Natural killer cell (primary cell): ENCODE measurements at regions not wholly inside any gene's neighbourhood (a gene's known extent, or its start where the extent isn't known, plus 50 kb on each side); places are given as distances from the start of the nearest gene placed in this dataset.
"Not testable (repeated sequence)": the region's sequence is repeated elsewhere in the genome, so short reads cannot be mapped to it uniquely, and the experiment has no call there.

ENCODE experiments used
- ATAC-seq, 3 donors: fragments of 150-1000 bp in 2 of 3; fragments of 200-7000 bp in 1 of 3; cut with Tn5 transposase; 1 replicate in 1 of 3; 2 replicates in 2 of 3; pipeline ENCODE4 v1.10.0; 2021; ENCODE audit warnings: mild to moderate bottlenecking in 2 of 3, moderate library complexity in 2 of 3
- DNase-seq, 2 donors: peaks; one replicate each; pipeline versions ENCODE4 v3.0.0 to v3.0.0-alpha.2; 2013 to 2021; ENCODE audit warnings: mixed read lengths in 1 of 2
- H3K27ac ChIP-seq: one replicate; pipeline ENCODE4 v1.5.1; 2013; ENCODE audit warnings: mild to moderate bottlenecking, low read length
- H3K27me3 ChIP-seq: one replicate; pipeline ENCODE4 v1.6.1; 2013; ENCODE audit warnings: low read length; ENCODE audit not compliant: control insufficient read depth, insufficient read depth
- H3K36me3 ChIP-seq: one replicate; pipeline ENCODE4 v1.6.1; 2013; ENCODE audit warnings: low read length; ENCODE audit not compliant: control insufficient read depth, insufficient read depth
- H3K4me1 ChIP-seq: one replicate; pipeline ENCODE4 v1.6.1; 2013; ENCODE audit warnings: low read length; ENCODE audit not compliant: control insufficient read depth, insufficient read depth
- H3K4me3 ChIP-seq: one replicate; pipeline ENCODE4 v1.5.1; 2013; ENCODE audit warnings: low read length
- H3K9me3 ChIP-seq: one replicate; pipeline ENCODE4 v1.6.1; 2013; ENCODE audit warnings: low read length; ENCODE audit not compliant: control insufficient read depth, insufficient read depth
- H3K27ac Mint-ChIP-seq, 2 donors: one replicate each; pipeline ENCODE4 v1.8.0; 2022; ENCODE audit warnings: mild to moderate bottlenecking in 2 of 2, mixed read lengths in 2 of 2, moderate library complexity in 1 of 2
- H3K27me3 Mint-ChIP-seq, 2 donors: one replicate each; pipeline ENCODE4 v1.8.0; 2022; ENCODE audit warnings: low read depth in 2 of 2, mixed read lengths in 2 of 2
- H3K36me3 Mint-ChIP-seq: one replicate; pipeline ENCODE4 v1.8.0; 2022; ENCODE audit warnings: mixed read lengths
- H3K4me1 Mint-ChIP-seq, 2 donors: one replicate each; pipeline ENCODE4 v1.8.0; 2022; ENCODE audit warnings: mixed read lengths in 2 of 2
- H3K4me3 Mint-ChIP-seq: one replicate; pipeline ENCODE4 v1.8.0; 2022; ENCODE audit warnings: mild to moderate bottlenecking, moderate library complexity, mixed read lengths
- H3K9me3 Mint-ChIP-seq, 2 donors: one replicate each; pipeline ENCODE4 v1.8.0; 2022; ENCODE audit warnings: mixed read lengths in 2 of 2
- CTCF ChIP-seq: fragments of 200-600 bp; IDR thresholded peaks from one replicate; pipeline ENCODE4 v1.8.0; 2022; ENCODE audit warnings: antibody characterized with exemption
- WGBS: methylation state at CpG from one replicate; pipeline ENCODE4 v1.1.7; 2013; ENCODE audit warnings: missing lambda C conversion rate; ENCODE audit not compliant: insufficient coverage; 5-methylcytosine and 5-hydroxymethylcytosine counted together
- intact Hi-C: fragments of 100-400 bp; cut with micrococcal nuclease; formaldehyde crosslinking; loops from one replicate; pipeline ENCODE4 v1.14.2; 2022

GRCh38 chr15:96166223-96167200 lies 164.0 kb upstream of the NR2F2 start:
- H3K9me3 Mint-ChIP-seq, result no peaks in the 10 kb centered on the region
- intact Hi-C loops, result no loop called here

GRCh38 chr15:96170616-96170978 lies 159.9 kb upstream of the NR2F2 start:
- H3K27ac ChIP-seq, H3K9me3 Mint-ChIP-seq, intact Hi-C loops, H3K27me3 ChIP-seq, DNase-seq, H3K36me3 Mint-ChIP-seq, H3K9me3 ChIP-seq, H3K4me3 Mint-ChIP-seq, H3K4me1 ChIP-seq, ATAC-seq, H3K27ac Mint-ChIP-seq, H3K4me1 Mint-ChIP-seq, H3K4me3 ChIP-seq, H3K36me3 ChIP-seq: not testable (repeated sequence)
- peaks cover 29 to 45% of the 10 kb centered on the region in 2 donors for H3K27me3 Mint-ChIP-seq
- WGBS, result 40% methylated on average over 1 of the region's 2 CpGs

More at GRCh38 chr15:96166223-96167200, 164.0 kb upstream of the NR2F2 start:
- ATAC-seq (no peak), DNase-seq (no peak)
- peaks cover 42 to 79% of the 10 kb centered on the region in 2 donors for H3K27me3 Mint-ChIP-seq
- WGBS, result 58% methylated on average over 13 of the region's 15 CpGs
- no peaks in the 10 kb centered on the region for H3K4me1 Mint-ChIP-seq
- Histone ChIP-seq H3K27ac (no peak overlapping the region), H3K36me3 (no peaks in the 10 kb centered on the region), H3K4me1 (no peaks in the 10 kb centered on the region), H3K27me3 (peaks cover 3% of the 10 kb centered on the region), H3K4me3 (no peak overlapping the region), H3K9me3 (no peaks in the 10 kb centered on the region)
- no peak overlapping the region for H3K27ac Mint-ChIP-seq
- no peak overlapping the region for H3K4me3 Mint-ChIP-seq
- no peak for TF ChIP-seq CTCF
- H3K36me3 Mint-ChIP-seq, result no peaks in the 10 kb centered on the region

- DNase-seq (no peak), ATAC-seq (no peak)
- peaks cover 30 to 39% of the 10 kb centered on the region in 2 donors for H3K27me3 Mint-ChIP-seq
- peaks cover 3% of the 10 kb centered on the region for H3K27me3 ChIP-seq
- H3K9me3 ChIP-seq, result no peaks in the 10 kb centered on the region
- H3K4me1 Mint-ChIP-seq, result no peaks in the 10 kb centered on the region
- no peaks in the 10 kb centered on the region for H3K9me3 Mint-ChIP-seq
- no peak overlapping the region for H3K27ac ChIP-seq
- no peak for TF ChIP-seq CTCF
- no peaks in the 10 kb centered on the region for H3K36me3 Mint-ChIP-seq
- H3K4me3 ChIP-seq, result no peak overlapping the region
- intact Hi-C loops, result no loop called here
- no peak overlapping the region for H3K27ac Mint-ChIP-seq
- H3K4me3 Mint-ChIP-seq, result no peak overlapping the region
- no peaks in the 10 kb centered on the region for H3K36me3 ChIP-seq
- 45% methylated on average over 14 of the region's 14 CpGs for WGBS
- no peaks in the 10 kb centered on the region for H3K4me1 ChIP-seq
These were observed 159.3 kb upstream of the NR2F2 start for GRCh38 chr15:96170979-96171739.

- ATAC-seq, result no peak
- H3K27ac ChIP-seq, result no peak overlapping the region
- H3K4me3 ChIP-seq, result no peak overlapping the region
- Mint-ChIP-seq H3K36me3 (no peaks in the 10 kb centered on the region), H3K9me3 (no peaks in the 10 kb centered on the region), H3K4me1 (no peaks in the 10 kb centered on the region), H3K27ac (no peak overlapping the region), H3K4me3 (no peak overlapping the region), H3K27me3 (peaks cover 24 to 32% of the 10 kb centered on the region in 2 donors)
- peaks cover 3% of the 10 kb centered on the region for H3K27me3 ChIP-seq
- TF ChIP-seq CTCF, result no peak
- H3K4me1 ChIP-seq, result no peaks in the 10 kb centered on the region
- H3K9me3 ChIP-seq, result no peaks in the 10 kb centered on the region
- H3K36me3 ChIP-seq, result no peaks in the 10 kb centered on the region
- 23% methylated on average over 4 of the region's 5 CpGs for WGBS
- no peak for DNase-seq
- intact Hi-C loops, result no loop called here
These were observed 158.6 kb upstream of the NR2F2 start for GRCh38 chr15:96171853-96172296.
